OCI-LY7 (cell line): ENCODE measurements at regions not wholly inside any gene's neighbourhood (a gene's known extent, or its start where the extent isn't known, plus 50 kb on each side); places are given as distances from the start of the nearest gene placed in this dataset.

Source experiments
- BruUV-seq: library from RNA; stranded (reverse); fragments of 400-500 nt; replicated peaks from 2 replicates; lab custom pipeline; 2021; lab: Mats Ljungman, UMichigan
- CTCF ChIA-PET: fragments of 300-600 bp; sonication (Branson Sonifier 250); formaldehyde crosslinking; loops from one replicate; lab custom pipeline; 2022; ENCODE audit warnings: antibody characterized with exemption; ENCODE audit not compliant: unreplicated experiment; lab: Charles Lee
- POLR2A ChIA-PET: fragments of 300-600 bp; sonication (Branson Sonifier 250); formaldehyde crosslinking; loops from one replicate; lab custom pipeline; 2022; ENCODE audit warnings: antibody characterized with exemption; lab: Charles Lee
- DNase-seq: peaks from one replicate; pipeline ENCODE4 v3.0.0-alpha.2; 2015; ENCODE audit warnings: low spot score
- H2AFZ ChIP-seq: fragments of 200-600 bp; sonication (generic), shearing (Covaris generic); 2 replicates; pipeline ENCODE4 v1.6.1; 2014; ENCODE audit warnings: mild to moderate bottlenecking, antibody characterized with exemption, low read length, moderate library complexity
- H3K27ac ChIP-seq: fragments of 200-600 bp; sonication (generic); 2 replicates; pipeline ENCODE4 v1.5.1; 2014; ENCODE audit warnings: mixed run types, low read depth, mild to moderate bottlenecking, moderate library complexity, low read length, inconsistent platforms; ENCODE audit not compliant: poor library complexity, severe bottlenecking
- H3K36me3 ChIP-seq: fragments of 200-600 bp; sonication (generic); 2 replicates; pipeline ENCODE4 v1.6.1; 2014; ENCODE audit warnings: mild to moderate bottlenecking, antibody characterized with exemption, low read length, moderate library complexity, mixed read lengths; ENCODE audit not compliant: insufficient read depth
- H3K4me1 ChIP-seq: fragments of 200-600 bp; sonication (generic); 2 replicates; pipeline ENCODE4 v1.5.1; 2014; ENCODE audit warnings: mild to moderate bottlenecking, low read length; ENCODE audit not compliant: insufficient read depth, poor library complexity, severe bottlenecking
- H3K4me2 ChIP-seq: fragments of 200-600 bp; sonication (generic); 2 replicates; pipeline ENCODE4 v1.6.1; 2014; ENCODE audit warnings: mild to moderate bottlenecking, low read length
- H3K4me3 ChIP-seq: fragments of 200-600 bp; sonication (generic); 2 replicates; pipeline ENCODE4 v1.5.1; 2014; ENCODE audit warnings: mild to moderate bottlenecking, low read depth, low read length; ENCODE audit not compliant: poor library complexity, severe bottlenecking
- H3K79me2 ChIP-seq: fragments of 200-600 bp; sonication (generic); 2 replicates; pipeline ENCODE4 v1.6.1; 2016; ENCODE audit warnings: low read depth, mild to moderate bottlenecking, low read length, moderate library complexity, mixed read lengths; ENCODE audit not compliant: insufficient read depth
- H3K9me2 ChIP-seq: fragments of 200-600 bp; sonication (generic); 2 replicates; pipeline ENCODE4 v1.6.1; 2016; ENCODE audit warnings: mild to moderate bottlenecking, low read length, mixed read lengths; ENCODE audit not compliant: insufficient read depth
- H3K9me3 ChIP-seq: fragments of 200-600 bp; sonication (generic); 2 replicates; pipeline ENCODE4 v1.6.1; 2014; ENCODE audit warnings: mild to moderate bottlenecking, mixed run types, low read length, mixed read lengths
- H4K20me1 ChIP-seq: fragments of 200-600 bp; sonication (generic); 2 replicates; pipeline ENCODE4 v1.6.1; 2014; ENCODE audit warnings: mild to moderate bottlenecking, antibody characterized with exemption, low read length, moderate library complexity, mixed read lengths; ENCODE audit not compliant: insufficient read depth
- CTCF ChIP-seq: fragments of 200-600 bp; sonication (generic); conservative IDR thresholded peaks from 2 replicates; pipeline ENCODE4 v1.5.1; 2014; ENCODE audit warnings: mild to moderate bottlenecking, antibody characterized with exemption, low read length, moderate library complexity, mixed read lengths
- EZH2phosphoT487 ChIP-seq: fragments of 200-600 bp; sonication (generic); IDR thresholded peaks from 2 replicates; pipeline ENCODE4 v1.6.1; 2018; ENCODE audit warnings: low read depth, borderline replicate concordance, mild to moderate bottlenecking, mixed run types, antibody characterized with exemption, low read length, moderate library complexity, mixed read lengths
- intact Hi-C: fragments of 100-400 bp; cut with micrococcal nuclease; formaldehyde crosslinking; loops from one replicate; pipeline ENCODE4 v1.10.0; 2022; ENCODE audit not compliant: unreplicated experiment

- no TSS peak for BruUV-seq
- Histone ChIP-seq H3K9me2 (no peaks in the 10 kb centered on the region), H3K4me1 (peaks cover 5% of the 10 kb centered on the region), H3K4me3 (no peak overlapping the region), H3K27ac (no peak overlapping the region), H3K9me3 (no peaks in the 10 kb centered on the region), H3K36me3 (no peaks in the 10 kb centered on the region), H2AFZ (no peak overlapping the region), H4K20me1 (no peaks in the 10 kb centered on the region), H3K4me2 (no peak overlapping the region), H3K79me2 (no peaks in the 10 kb centered on the region)
- no peak for DNase-seq
- ChIA-PET POLR2A (no interaction called here), CTCF (no interaction called here)
- intact Hi-C loops: no loop called here
- TF ChIP-seq CTCF (no peak), EZH2phosphoT487 (no peak)
These were observed 50.6 kb upstream of the PAK1 start for GRCh38 chr11:77524539-77524938.

GRCh38 chr11:77523712-77524111 is 49.8 kb upstream of the PAK1 start:
- no peak overlapping the region for H3K27ac ChIP-seq
- no peak for TF ChIP-seq CTCF
- no peak for TF ChIP-seq EZH2phosphoT487
- no peak overlapping the region for H3K4me3 ChIP-seq
- H3K9me2 ChIP-seq: no peaks in the 10 kb centered on the region
- no peaks in the 10 kb centered on the region for H3K79me2 ChIP-seq
- ChIA-PET CTCF (no interaction called here), POLR2A (interaction anchor here (0.7 kb wide), 2 partner anchors 19 to 235 kb away, joined by 3 to 4 read pairs; no protein-coding TSS in a partner anchor)
- no peaks in the 10 kb centered on the region for H3K9me3 ChIP-seq
- no peaks in the 10 kb centered on the region for H3K36me3 ChIP-seq
- DNase-seq: no peak
- no peaks in the 10 kb centered on the region for H4K20me1 ChIP-seq
- H2AFZ ChIP-seq: no peak overlapping the region
- H3K4me2 ChIP-seq: no peak overlapping the region
- no TSS peak for BruUV-seq
- intact Hi-C loops: no loop called here
- H3K4me1 ChIP-seq: peaks cover 5% of the 10 kb centered on the region
